Esophagus mucosa (tissue), 1 donor: ENCODE measurements at regions not wholly inside any gene's neighbourhood (a gene's known extent, or its start where the extent isn't known, plus 50 kb on each side); places are given as distances from the start of the nearest gene placed in this dataset.

Source experiments
- ATAC-seq: fragments of 200-7000 bp; cut with Tn5 transposase; one replicate; pipeline ENCODE4 v1.9.1; 2020
- donor health status: DM: yes; HTN: yes; CAD: no.

GRCh38 chr6:56345376-56345995 lies 98.1 kb upstream of the COL21A1 start:
- ATAC-seq, result no peak

- no peak for ATAC-seq
These were observed 95.9 kb upstream of the COL21A1 start for GRCh38 chr6:56343295-56343694.

GRCh38 chr6:56339524-56339923 lies 92.1 kb upstream of the COL21A1 start:
- ATAC-seq, result no peak

GRCh38 chr6:56335726-56336125 lies 88.3 kb upstream of the COL21A1 start:
- no peak for ATAC-seq

GRCh38 chr6:56334937-56335336 lies 87.6 kb upstream of the COL21A1 start:
- ATAC-seq, result peak; percentile 43

- ATAC-seq, result no peak
These were observed 82.1 kb upstream of the COL21A1 start for GRCh38 chr6:56329271-56330050.

- no peak for ATAC-seq
These were observed 81.3 kb upstream of the COL21A1 start for GRCh38 chr6:56328728-56329090.

- no peak for ATAC-seq
These were observed 80.8 kb upstream of the COL21A1 start for GRCh38 chr6:56327946-56328727.

GRCh38 chr6:56324396-56324795 lies 77.0 kb upstream of the COL21A1 start:
- ATAC-seq, result no peak

- ATAC-seq, result no peak
These were observed 71.5 kb upstream of the COL21A1 start for GRCh38 chr6:56318851-56319250.

- ATAC-seq, result no peak
These were observed 67.5 kb upstream of the COL21A1 start for GRCh38 chr6:56314683-56315523.

GRCh38 chr6:56311533-56312448 lies 64.4 kb upstream of the COL21A1 start:
- ATAC-seq, result no peak

- no peak for ATAC-seq
These were observed 63.7 kb upstream of the COL21A1 start for GRCh38 chr6:56311061-56311460.

- ATAC-seq, result no peak
These were observed 62.9 kb upstream of the COL21A1 start for GRCh38 chr6:56310241-56310640.

- no peak for ATAC-seq
These were observed 52.5 kb upstream of the COL21A1 start for GRCh38 chr6:56299916-56300315.

- ATAC-seq, result peak; percentile 62
These were observed 49.9 kb upstream of the COL21A1 start for GRCh38 chr6:56297022-56297989.
